ENCODE measurements at regions not wholly inside any gene's neighbourhood (a gene's known extent, or its start where the extent isn't known, plus 50 kb on each side); places are given as distances from the start of the nearest gene placed in this dataset.

DNA sequence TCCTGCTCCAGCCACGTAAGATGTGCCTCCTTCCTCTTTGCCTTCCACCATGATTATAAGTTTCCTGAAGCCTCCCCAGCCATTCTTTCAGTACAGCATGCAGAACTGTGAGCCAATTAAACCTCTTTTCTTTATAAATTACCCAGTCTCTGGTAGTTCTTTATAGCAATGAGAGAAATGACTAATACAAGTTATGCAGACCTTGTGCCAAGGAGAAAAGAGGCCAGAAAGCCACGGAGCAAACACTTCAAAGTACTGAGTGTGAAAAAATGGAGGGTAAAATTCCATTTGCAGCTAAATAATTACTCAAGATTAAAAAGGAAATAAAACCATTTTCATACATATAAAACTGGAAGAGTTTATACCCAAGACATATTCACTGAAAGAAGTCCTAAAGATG lies 213.6 kb upstream of the LINGO1 start:
- no peak for DNase-seq
- Histone ChIP-seq H3K36me3 (no peaks in the 10 kb centered on the region), H3K9me3 (no peaks in the 10 kb centered on the region), H3K27me3 (no peaks in the 10 kb centered on the region), H3K4me1 (peaks cover 4% of the 10 kb centered on the region), H3K4me3 (ENCODE audit: low read depth, low read length) (no peak overlapping the region)
- TF ChIP-seq, protein P1, sequence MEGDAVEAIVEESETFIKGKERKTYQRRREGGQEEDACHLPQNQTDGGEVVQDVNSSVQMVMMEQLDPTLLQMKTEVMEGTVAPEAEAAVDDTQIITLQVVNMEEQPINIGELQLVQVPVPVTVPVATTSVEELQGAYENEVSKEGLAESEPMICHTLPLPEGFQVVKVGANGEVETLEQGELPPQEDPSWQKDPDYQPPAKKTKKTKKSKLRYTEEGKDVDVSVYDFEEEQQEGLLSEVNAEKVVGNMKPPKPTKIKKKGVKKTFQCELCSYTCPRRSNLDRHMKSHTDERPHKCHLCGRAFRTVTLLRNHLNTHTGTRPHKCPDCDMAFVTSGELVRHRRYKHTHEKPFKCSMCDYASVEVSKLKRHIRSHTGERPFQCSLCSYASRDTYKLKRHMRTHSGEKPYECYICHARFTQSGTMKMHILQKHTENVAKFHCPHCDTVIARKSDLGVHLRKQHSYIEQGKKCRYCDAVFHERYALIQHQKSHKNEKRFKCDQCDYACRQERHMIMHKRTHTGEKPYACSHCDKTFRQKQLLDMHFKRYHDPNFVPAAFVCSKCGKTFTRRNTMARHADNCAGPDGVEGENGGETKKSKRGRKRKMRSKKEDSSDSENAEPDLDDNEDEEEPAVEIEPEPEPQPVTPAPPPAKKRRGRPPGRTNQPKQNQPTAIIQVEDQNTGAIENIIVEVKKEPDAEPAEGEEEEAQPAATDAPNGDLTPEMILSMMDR (IDR thresholded peaks at IDR 0.05; ENCODE audit: low read depth, low read length), result no peak

DNA sequence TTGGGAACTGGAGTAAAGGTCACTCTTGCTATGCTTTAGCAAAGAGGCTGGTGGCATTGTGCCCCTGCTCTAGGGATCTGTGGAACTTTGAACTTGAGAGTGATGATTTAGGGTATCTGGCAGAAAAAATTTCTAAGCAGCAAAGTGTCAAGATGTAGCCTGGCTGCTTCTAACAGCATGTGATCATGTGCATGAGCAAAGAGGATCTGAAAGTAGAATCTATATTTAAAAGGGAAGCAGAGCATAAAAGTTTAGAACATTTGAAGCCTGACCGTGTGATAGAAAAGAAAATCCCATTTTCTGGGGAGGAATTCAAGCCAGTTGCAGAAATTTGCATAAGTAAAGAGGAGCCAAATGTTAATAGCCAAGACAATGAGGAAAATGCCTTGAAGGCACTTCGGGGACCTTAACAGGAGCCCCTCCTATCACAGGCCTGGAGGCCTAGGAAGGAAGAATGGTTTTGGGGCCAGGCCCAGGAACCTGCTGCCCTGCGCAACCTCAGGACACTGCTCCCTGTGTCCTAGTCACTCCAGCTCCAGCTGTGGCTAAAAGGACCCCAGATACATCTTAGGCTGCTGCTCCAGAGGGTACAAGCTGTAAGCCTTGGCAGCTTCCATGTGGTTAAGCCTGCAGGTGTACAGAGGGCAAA lies 212.2 kb upstream of the LINGO1 start:
- DNase-seq, result no peak
- Histone ChIP-seq H3K27me3 (no peaks in the 10 kb centered on the region), H3K9me3 (no peaks in the 10 kb centered on the region), H3K36me3 (no peaks in the 10 kb centered on the region), H3K4me1 (no peaks in the 10 kb centered on the region), H3K4me3 (ENCODE audit: low read depth, low read length) (no peak overlapping the region)
- TF ChIP-seq, protein P1 (IDR thresholded peaks at IDR 0.05; ENCODE audit: low read depth, low read length), result no peak

DNA sequence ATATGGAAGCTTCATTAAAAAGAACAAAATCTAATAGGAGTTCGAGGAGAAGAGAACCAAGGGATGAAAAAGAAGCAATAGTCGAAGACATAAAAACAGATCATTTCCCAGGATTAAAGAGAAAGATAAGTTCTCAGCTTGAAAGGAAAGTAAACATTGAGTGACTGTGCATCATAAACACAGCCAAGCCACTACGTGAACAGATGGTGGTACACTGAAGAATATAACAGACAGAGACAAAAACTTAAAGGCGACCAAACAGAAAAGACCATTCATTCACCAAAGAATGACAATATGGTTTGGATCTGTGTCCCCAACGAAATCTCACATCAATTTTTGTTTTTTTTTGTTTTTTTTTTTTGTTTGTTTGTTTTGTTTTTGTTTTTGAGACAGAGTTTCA lies 210.8 kb upstream of the LINGO1 start:
- H3K36me3 ChIP-seq, result no peaks in the 10 kb centered on the region
- no peaks in the 10 kb centered on the region for H3K4me1 ChIP-seq
- no peaks in the 10 kb centered on the region for H3K27me3 ChIP-seq
- DNase-seq, result no peak
- H3K4me3 ChIP-seq (ENCODE audit: low read depth, low read length), result no peak overlapping the region
- no peaks in the 10 kb centered on the region for H3K9me3 ChIP-seq
- TF ChIP-seq, protein P1 (IDR thresholded peaks at IDR 0.05; ENCODE audit: low read depth, low read length), result no peak

DNA sequence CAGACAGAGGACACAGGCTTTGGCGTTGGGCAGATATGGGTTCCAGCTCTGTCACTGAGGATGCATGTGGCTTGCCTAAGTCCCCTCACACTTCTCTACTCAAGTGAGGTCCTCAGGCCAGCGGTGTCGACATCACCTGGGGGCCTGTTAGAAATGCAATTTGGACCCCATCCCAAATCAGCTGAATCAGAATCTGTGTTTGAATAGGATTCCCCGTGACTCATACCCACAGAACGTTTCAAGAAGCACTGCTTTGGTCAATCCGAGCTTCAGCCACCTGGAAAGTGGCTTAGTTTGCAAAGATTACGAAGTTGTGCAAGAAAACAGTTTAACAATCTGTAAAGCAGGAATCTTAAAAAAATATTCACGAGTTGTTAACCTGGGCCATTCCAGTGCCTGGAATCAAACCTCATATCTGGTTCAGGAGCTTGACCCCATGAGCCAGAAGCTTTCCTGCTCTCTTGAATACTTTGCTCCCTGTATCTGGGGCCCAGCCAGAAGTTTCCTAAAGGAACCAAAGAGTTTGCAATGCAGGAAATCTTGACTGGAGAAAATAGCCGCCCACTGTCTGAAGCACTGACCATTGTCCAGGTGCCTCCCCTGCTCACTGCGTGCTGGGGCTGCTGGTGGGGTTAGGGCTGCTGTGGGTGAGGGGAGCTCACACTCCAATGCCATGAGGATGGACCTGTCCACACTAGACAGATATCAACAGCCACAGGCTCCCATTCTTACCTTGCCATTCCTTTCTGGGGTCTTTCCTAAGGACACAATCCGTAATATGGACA lies 208.5 kb upstream of the LINGO1 start:
- Histone ChIP-seq H3K4me3 (ENCODE audit: low read depth, low read length) (no peak overlapping the region), H3K36me3 (no peaks in the 10 kb centered on the region), H3K4me1 (no peaks in the 10 kb centered on the region), H3K9me3 (no peaks in the 10 kb centered on the region), H3K27me3 (no peaks in the 10 kb centered on the region)
- TF ChIP-seq, protein P1 (IDR thresholded peaks at IDR 0.05; ENCODE audit: low read depth, low read length), result no peak
- DNase-seq, result no peak

DNA sequence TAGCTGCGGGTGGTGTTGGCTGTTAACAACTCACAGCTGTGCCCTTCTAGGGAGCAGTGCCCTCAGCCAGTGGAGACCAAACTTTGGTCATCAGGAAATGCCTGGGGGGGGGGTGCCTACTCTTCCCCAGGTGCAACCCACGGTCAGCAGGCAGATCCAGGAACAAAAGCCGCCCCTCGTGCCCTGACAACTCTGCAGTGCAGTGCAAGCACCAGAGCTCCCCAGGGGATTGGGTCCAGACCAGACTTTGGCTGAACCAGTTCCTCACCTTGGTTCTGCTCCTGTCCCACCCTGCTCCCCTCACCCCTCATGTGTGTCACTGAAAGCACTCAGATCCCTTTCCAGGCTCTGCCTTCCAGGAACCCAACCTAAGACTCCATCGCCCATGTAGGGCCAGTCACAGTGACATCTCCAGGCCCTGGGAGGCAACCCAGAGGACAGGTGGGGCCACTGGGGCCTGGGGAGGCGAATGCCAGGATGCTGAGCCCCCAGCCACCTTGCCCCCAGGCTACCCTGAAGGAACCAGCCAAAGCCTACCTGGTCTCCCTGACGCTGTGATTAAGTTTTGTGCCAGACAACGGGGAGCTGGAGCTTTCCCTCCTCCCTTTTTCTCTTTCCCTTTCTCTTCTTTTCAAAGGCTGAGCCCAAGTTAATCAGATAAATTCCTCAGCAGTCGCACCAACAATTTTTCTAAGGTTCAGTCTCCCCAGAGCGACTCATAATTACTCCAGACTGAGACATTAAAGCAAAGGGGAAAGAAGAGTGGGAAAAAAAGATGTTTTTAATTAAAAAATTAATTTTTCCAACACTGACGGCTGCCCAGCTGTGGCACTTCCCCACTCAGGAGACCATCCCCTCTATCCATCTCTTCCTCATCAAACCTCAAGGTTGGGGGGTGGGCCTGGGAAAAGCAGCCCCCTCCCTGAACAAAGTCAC lies 207.5 kb upstream of the LINGO1 start:
- H3K27me3 ChIP-seq, result no peaks in the 10 kb centered on the region
- H3K9me3 ChIP-seq, result no peaks in the 10 kb centered on the region
- no peak for DNase-seq
- H3K4me3 ChIP-seq (ENCODE audit: low read depth, low read length), result no peak overlapping the region
- H3K36me3 ChIP-seq, result no peaks in the 10 kb centered on the region
- TF ChIP-seq, protein P1 (IDR thresholded peaks at IDR 0.05; ENCODE audit: low read depth, low read length), result no peak
- no peaks in the 10 kb centered on the region for H3K4me1 ChIP-seq

Measured in BE2C (cell line).